Astrocyte (in vitro differentiated cells and primary cell): ENCODE measurements at regions not wholly inside any gene's neighbourhood (a gene's known extent, or its start where the extent isn't known, plus 50 kb on each side); places are given as distances from the start of the nearest gene placed in this dataset.

Experiments used
- CTCF ChIP-seq: IDR thresholded peaks from 2 replicates; pipeline ENCODE4 v1.5.1; 2011; ENCODE audit warnings: low read depth, mild to moderate bottlenecking, inconsistent platforms, low read length, moderate library complexity; ENCODE audit not compliant: insufficient read depth
- EZH2 ChIP-seq: IDR thresholded peaks from 2 replicates; pipeline ENCODE4 v1.6.1; 2012; ENCODE audit warnings: mild to moderate bottlenecking, low read length, inconsistent platforms; ENCODE audit not compliant: insufficient read depth

- no peak for TF ChIP-seq CTCF
- no peak for TF ChIP-seq EZH2
These were observed 130.1 kb upstream of the TLR4 start for GRCh38 chr9:117574099-117574498.
